ENCODE measurements at regions not wholly inside any gene's neighbourhood (a gene's known extent, or its start where the extent isn't known, plus 50 kb on each side); places are given as distances from the start of the nearest gene placed in this dataset.

- Histone ChIP-seq H3K4me1 (ENCODE audit: control insufficient read depth in 1 of 2, insufficient read depth in 2 of 2, low read length in 2 of 2) (peaks cover 0 to 2% of the 10 kb centered on the region in 2 experiments; a peak in 1 of 4 replicates), H3K9me2 (ENCODE audit: insufficient read depth) (no peaks in the 10 kb centered on the region), H3K9me3 (ENCODE audit: control insufficient read depth in 1 of 2, insufficient read depth in 1 of 2, low read depth in 1 of 2, low read length in 2 of 2) (no peaks in the 10 kb centered on the region), H4K20me1 (ENCODE audit: insufficient read depth) (no peaks in the 10 kb centered on the region), H3K27me3 (ENCODE audit: insufficient read depth, low read length) (no peaks in the 10 kb centered on the region), H3K36me3 (ENCODE audit: control insufficient read depth in 1 of 2, insufficient read depth in 2 of 2, low read length in 2 of 2) (no peaks in the 10 kb centered on the region), H3K9ac (ENCODE audit: low read length) (no peak overlapping the region), H2AFZ (ENCODE audit: low read depth, low read length, poor library complexity, severe bottlenecking) (no peak overlapping the region), H3K4me2 (ENCODE audit: low read length) (no peak overlapping the region), H3K27ac (ENCODE audit: low read depth, low read length) (no peak overlapping the region), H3K79me2 (ENCODE audit: insufficient read depth, low read length) (no peaks in the 10 kb centered on the region), H3K4me3 (replicated peaks in 1 of 2; ENCODE audit: low read depth in 1 of 2, low read length in 2 of 2) (no peak overlapping the region)
- BruUV-seq (replicated peaks), result no TSS peak
- RAD21 ChIA-PET (ENCODE audit: low non-redundant PET in 1 of 2, low total read pairs in 2 of 2, uncharacterized antibody in 2 of 2, unreplicated experiment in 2 of 2), result no interaction called here
- CTCF ChIA-PET, result no interaction called here
- intact Hi-C loops (cut with micrococcal nuclease), result no loop called here
- no peak for ATAC-seq
- no peak for DNase-seq (ENCODE audit: low read depth, low spot score)
- no peak for TF ChIP-seq CTCF (IDR thresholded peaks at IDR 0.05 in 2 of 3, conservative IDR thresholded peaks at IDR 0.05 in 1 of 3; ENCODE audit: borderline replicate concordance in 1 of 3, insufficient read depth in 1 of 3, low read depth in 2 of 3, low read length in 2 of 3)
- TF ChIP-seq JUND (IDR thresholded peaks at IDR 0.05), result no peak
- no peak for TF ChIP-seq ZNF274 (IDR thresholded peaks at IDR 0.05; ENCODE audit: low read depth, low read length)
- TF ChIP-seq FOSL1 (IDR thresholded peaks at IDR 0.05; ENCODE audit: low read depth), result no peak
- no peak for TF ChIP-seq TCF7L2 (IDR thresholded peaks at IDR 0.05; ENCODE audit: borderline replicate concordance, extremely low read depth, insufficient read depth, insufficient read length)
- no peak for TF ChIP-seq POLR2A (IDR thresholded peaks at IDR 0.05; ENCODE audit: borderline replicate concordance, extremely low read depth, insufficient read depth, insufficient read length)
- no peak for TF ChIP-seq EGR1 (IDR thresholded peaks at IDR 0.05; ENCODE audit: low read depth)
- no peak for TF ChIP-seq REST (IDR thresholded peaks at IDR 0.05; ENCODE audit: low read depth)
- TF ChIP-seq, protein P1, sequence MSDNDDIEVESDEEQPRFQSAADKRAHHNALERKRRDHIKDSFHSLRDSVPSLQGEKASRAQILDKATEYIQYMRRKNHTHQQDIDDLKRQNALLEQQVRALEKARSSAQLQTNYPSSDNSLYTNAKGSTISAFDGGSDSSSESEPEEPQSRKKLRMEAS (IDR thresholded peaks at IDR 0.05), result no peak
- TF ChIP-seq EZH2 (IDR thresholded peaks at IDR 0.05), result no peak
- TF ChIP-seq RAD21 (IDR thresholded peaks at IDR 0.05; ENCODE audit: low read depth), result no peak
- no peak for TF ChIP-seq SIN3A (IDR thresholded peaks at IDR 0.05; ENCODE audit: low read depth)
- POLR2A ChIA-PET, result no interaction called here
Measured at GRCh38 chr1:218752126-218752525, 407.0 kb downstream of the TGFB2 start.
